Spleen (tissue), 11 donors: ENCODE measurements at regions not wholly inside any gene's neighbourhood (a gene's known extent, or its start where the extent isn't known, plus 50 kb on each side); places are given as distances from the start of the nearest gene placed in this dataset.
"Not testable (repeated sequence)": the region's sequence is repeated elsewhere in the genome, so short reads cannot be mapped to it uniquely, and the experiment has no call there.

Source experiments
- DNase-seq: peaks from one replicate; pipeline ENCODE4 v3.0.0-alpha.2; 2020
- H3K27ac ChIP-seq, 8 donors: fragments of 200-600 bp; sonication (generic) in 7 of 8; 1 replicate in 4 of 8; 2 replicates in 4 of 8; pipeline versions ENCODE4 v1.5.0 to v1.8.0; 2016 to 2021; ENCODE audit warnings: inconsistent platforms in 4 of 8, mild to moderate bottlenecking in 4 of 8, moderate library complexity in 1 of 8
- H3K27me3 ChIP-seq, 7 donors: fragments of 200-600 bp; sonication (generic) in 6 of 7; replicated peaks in 1 of 7; 1 replicate in 4 of 7; 2 replicates in 3 of 7; pipeline versions ENCODE4 v1.5.0 to v1.8.0; 2016 to 2021; ENCODE audit warnings: inconsistent platforms in 3 of 7, mild to moderate bottlenecking in 1 of 7
- H3K36me3 ChIP-seq, 6 donors: fragments of 200-600 bp; sonication (generic) in 5 of 6; 1 replicate in 4 of 6; 2 replicates in 2 of 6; pipeline versions ENCODE4 v1.5.0 to v1.8.0; 2016 to 2021; ENCODE audit warnings: inconsistent platforms in 2 of 6
- H3K4me1 ChIP-seq, 6 donors: fragments of 200-600 bp; sonication (generic) in 5 of 6; 1 replicate in 3 of 6; 2 replicates in 3 of 6; pipeline versions ENCODE4 v1.5.0 to v1.8.0; 2016 to 2021; ENCODE audit warnings: inconsistent platforms in 3 of 6
- H3K4me3 ChIP-seq, 8 donors: fragments of 200-600 bp; sonication (generic) in 7 of 8; 1 replicate in 4 of 8; 2 replicates in 4 of 8; pipeline versions ENCODE4 v1.5.0 to v1.8.0; 2016 to 2021; ENCODE audit warnings: inconsistent platforms in 4 of 8, mild to moderate bottlenecking in 4 of 8, moderate library complexity in 2 of 8
- H3K9me3 ChIP-seq, 8 donors: fragments of 200-600 bp; sonication (generic) in 7 of 8; 1 replicate in 4 of 8; 2 replicates in 4 of 8; pipeline versions ENCODE4 v1.5.0 to v1.8.0; 2016 to 2021; ENCODE audit warnings: inconsistent platforms in 4 of 8
- POLR2A ChIP-seq, 3 donors: fragments of 450-650 bp; IDR thresholded peaks; one replicate each; pipeline ENCODE4 v1.5.1; 2017; ENCODE audit warnings: antibody characterized with exemption in 3 of 3, mild to moderate bottlenecking in 1 of 3
- POLR2AphosphoS5 ChIP-seq, 3 donors: sonication (generic); formaldehyde crosslinking; IDR thresholded peaks; one replicate each; pipeline ENCODE4 v1.5.1; 2017; ENCODE audit warnings: antibody characterized with exemption in 3 of 3
- WGBS, 5 donors: extraction: QIAGEN DNeasy Blood & Tissue Kit in 3 of 5; methylation state at CpG; one replicate each; pipeline versions ENCODE4 v1.1.5 to v1.1.7; 2013 to 2018; 5-methylcytosine and 5-hydroxymethylcytosine counted together
- intact Hi-C: fragments of 100-400 bp; cut with DNase I; formaldehyde crosslinking; loops from one replicate; pipeline ENCODE4 v1.15.0; 2023; ENCODE audit warnings: low total_unique reads
- TF ChIP-seq, protein P1 (sequence below), 11 experiments: fragments of 200-600 bp in 7 of 11; fragments of 450-650 bp in 4 of 11; sonication (generic) in 4 of 11; IDR thresholded peaks in 8 of 11; conservative IDR thresholded peaks in 3 of 11; 1 replicate in 7 of 11; 2 replicates in 4 of 11; pipeline versions ENCODE4 v1.4.0 to v1.8.0; 2016 to 2021; ENCODE audit warnings: antibody characterized with exemption in 11 of 11, inconsistent platforms in 4 of 11, mild to moderate bottlenecking in 1 of 11
- donor health status: healthy with polysubstance abuse.
- donor health status: DM: no; HTN: no; CAD: no; lungs with moderate emphysema.
- donor health status: DM: no; HTN: no; CAD: no.
- donor health status: Bipolar disorder and iron deficiency.
- donor health status: healthy.
- donor health status: DM: no; HTN: no; CAD: no.
- donor health status: DM: yes; HTN: yes; CAD: no.

DNA sequence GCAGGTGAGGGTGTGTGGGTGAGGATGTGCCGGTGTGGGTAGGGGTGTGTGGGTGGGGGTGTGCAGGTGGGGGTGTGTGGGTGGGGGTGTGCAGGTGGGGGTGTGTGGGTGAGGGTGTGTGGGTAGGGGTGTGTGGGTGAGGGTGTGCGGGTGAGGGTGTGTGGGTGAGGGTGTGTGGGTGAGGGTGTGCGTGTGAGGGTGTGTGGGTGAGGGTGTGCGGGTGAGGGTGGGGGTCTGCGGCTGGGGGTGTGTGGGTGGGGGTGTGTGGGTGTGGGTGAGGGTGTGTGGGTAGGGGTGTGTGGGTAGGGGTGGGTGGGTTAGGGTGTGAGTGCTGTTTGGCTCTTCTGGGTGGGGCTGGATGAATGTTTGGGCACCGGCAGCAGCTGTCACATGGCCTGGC, 241.4 kb upstream of the POTED start:
- TF ChIP-seq, protein P1, sequence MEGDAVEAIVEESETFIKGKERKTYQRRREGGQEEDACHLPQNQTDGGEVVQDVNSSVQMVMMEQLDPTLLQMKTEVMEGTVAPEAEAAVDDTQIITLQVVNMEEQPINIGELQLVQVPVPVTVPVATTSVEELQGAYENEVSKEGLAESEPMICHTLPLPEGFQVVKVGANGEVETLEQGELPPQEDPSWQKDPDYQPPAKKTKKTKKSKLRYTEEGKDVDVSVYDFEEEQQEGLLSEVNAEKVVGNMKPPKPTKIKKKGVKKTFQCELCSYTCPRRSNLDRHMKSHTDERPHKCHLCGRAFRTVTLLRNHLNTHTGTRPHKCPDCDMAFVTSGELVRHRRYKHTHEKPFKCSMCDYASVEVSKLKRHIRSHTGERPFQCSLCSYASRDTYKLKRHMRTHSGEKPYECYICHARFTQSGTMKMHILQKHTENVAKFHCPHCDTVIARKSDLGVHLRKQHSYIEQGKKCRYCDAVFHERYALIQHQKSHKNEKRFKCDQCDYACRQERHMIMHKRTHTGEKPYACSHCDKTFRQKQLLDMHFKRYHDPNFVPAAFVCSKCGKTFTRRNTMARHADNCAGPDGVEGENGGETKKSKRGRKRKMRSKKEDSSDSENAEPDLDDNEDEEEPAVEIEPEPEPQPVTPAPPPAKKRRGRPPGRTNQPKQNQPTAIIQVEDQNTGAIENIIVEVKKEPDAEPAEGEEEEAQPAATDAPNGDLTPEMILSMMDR (IDR thresholded peaks at IDR 0.05 in 8 of 11, conservative IDR thresholded peaks at IDR 0.05 in 3 of 11): no peak
- no peak for TF ChIP-seq POLR2AphosphoS5 (IDR thresholded peaks at IDR 0.05)
- no peak for TF ChIP-seq POLR2A (IDR thresholded peaks at IDR 0.05)
- Histone ChIP-seq H3K9me3 (peaks cover 0 to 17% (median 0%) of the 10 kb centered on the region in 8 donors), H3K27me3 (no peaks in the 10 kb centered on the region), H3K36me3 (no peaks in the 10 kb centered on the region), H3K27ac (no peak overlapping the region), H3K4me3 (no peak overlapping the region), H3K4me1 (no peaks in the 10 kb centered on the region)
- intact Hi-C loops: no loop called here
- no peak for DNase-seq
- 63 to 100% (median 87%) methylated on average over 1 to 6 of the region's 6 CpGs for WGBS, 5 donors

DNA sequence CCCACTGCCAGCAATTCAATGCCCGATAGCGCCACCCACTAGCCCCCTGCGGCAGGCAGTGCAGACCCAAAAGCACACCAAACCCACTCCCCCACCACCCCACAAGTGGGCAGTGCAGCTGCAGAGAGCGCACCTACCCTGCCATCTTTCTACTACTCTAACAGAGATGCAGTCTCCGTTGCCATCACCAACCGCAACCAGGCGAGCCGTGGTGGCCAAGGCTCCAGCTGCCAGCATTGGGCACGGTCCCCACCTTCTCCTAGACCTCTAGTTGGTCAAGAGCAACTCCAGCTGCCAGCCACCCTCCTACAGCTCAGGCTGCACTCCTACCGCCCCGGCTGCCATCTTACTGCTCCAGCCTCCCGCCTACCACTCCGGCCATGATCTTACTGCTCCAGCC, 236.9 kb upstream of the POTED start:
- DNase-seq, H3K36me3 ChIP-seq, H3K27me3 ChIP-seq, H3K4me1 ChIP-seq, H3K27ac ChIP-seq, H3K4me3 ChIP-seq, intact Hi-C loops: not testable (repeated sequence)
- 85 to 94% (median 93%) methylated on average over 10 to 13 of the region's 13 CpGs for WGBS, 5 donors
- peaks cover 0 to 12% (median 0%) of the 10 kb centered on the region in 8 donors for H3K9me3 ChIP-seq

DNA sequence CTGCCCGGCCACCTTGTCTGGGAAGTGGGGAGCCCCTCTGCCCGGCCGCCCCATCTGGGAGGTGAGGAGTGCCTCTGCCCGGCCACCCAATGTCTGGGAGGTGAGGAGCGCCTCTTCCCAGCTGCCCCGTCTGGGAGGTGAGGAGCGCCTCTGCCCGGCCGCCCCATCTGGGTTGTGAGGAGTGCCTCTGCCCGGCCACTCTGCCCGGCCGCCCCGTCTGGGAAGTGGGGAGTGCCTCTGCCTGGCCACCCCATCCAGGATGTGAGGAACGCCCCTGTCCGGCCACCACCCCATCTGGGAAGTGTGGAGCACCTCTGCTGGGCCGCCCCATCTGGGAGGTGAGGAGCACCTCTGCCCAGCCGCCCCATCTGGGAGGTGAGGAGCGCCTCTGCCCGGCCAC, 230.6 kb upstream of the POTED start:
- DNase-seq, H3K27ac ChIP-seq, H3K36me3 ChIP-seq, H3K27me3 ChIP-seq, intact Hi-C loops, H3K4me1 ChIP-seq, H3K4me3 ChIP-seq: not testable (repeated sequence)
- 76 to 86% (median 84%) methylated on average over 14 to 19 of the region's 19 CpGs for WGBS, 5 donors
- peaks cover 0 to 22% (median 8%) of the 10 kb centered on the region in 8 donors for H3K9me3 ChIP-seq

DNA sequence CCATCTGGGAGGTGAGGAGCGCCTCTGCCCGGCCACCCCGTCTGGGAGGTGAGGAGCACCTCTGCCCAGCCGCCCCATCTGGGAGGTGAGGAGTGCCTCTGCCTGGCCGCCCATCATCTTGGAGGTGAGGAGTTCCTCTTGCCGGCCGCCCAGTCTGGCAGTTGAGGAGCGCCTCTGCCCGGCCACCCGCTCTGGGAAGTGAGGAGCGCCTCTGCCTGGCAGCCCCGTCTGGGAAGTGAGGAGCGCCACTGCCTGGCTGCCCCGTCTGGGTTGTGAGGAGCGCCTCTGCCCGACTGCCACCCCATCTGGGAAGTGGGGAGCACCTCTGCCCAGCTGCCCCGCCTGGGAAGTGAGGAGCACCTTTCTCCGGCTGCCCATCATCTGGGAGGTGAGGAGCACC, 230.0 kb upstream of the POTED start:
- H3K36me3 ChIP-seq, intact Hi-C loops, H3K27ac ChIP-seq, DNase-seq, H3K4me1 ChIP-seq, H3K27me3 ChIP-seq, H3K4me3 ChIP-seq: not testable (repeated sequence)
- peaks cover 0 to 22% (median 8%) of the 10 kb centered on the region in 8 donors for H3K9me3 ChIP-seq
- WGBS, 5 donors: 79 to 87% (median 85%) methylated on average over 10 to 18 of the region's 18 CpGs

DNA sequence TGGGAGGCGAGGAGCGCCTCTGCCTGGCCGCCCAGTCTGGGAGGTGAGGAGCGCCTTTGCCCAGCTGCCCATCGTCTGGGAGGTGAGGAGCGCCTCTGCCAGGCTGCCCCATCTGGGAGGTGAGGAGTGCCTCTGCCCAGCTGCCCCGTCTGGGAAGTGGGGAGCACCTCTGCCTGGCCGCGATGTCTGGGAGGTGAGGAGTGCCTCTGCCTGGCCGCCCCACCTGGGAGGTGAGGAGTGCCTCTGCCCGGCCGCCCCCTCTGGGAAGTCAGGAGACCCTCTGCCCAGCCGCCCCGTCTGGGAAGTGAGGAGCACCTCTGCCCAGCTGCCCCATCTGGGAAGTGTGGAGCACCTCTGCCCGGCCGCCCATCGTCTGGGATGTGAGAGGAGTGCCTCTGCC, 229.0 kb upstream of the POTED start:
- intact Hi-C loops, H3K4me3 ChIP-seq, DNase-seq, H3K36me3 ChIP-seq, H3K4me1 ChIP-seq, H3K27me3 ChIP-seq, H3K27ac ChIP-seq: not testable (repeated sequence)
- H3K9me3 ChIP-seq: peaks cover 0 to 22% (median 8%) of the 10 kb centered on the region in 8 donors
- 68 to 87% (median 82%) methylated on average over 3 to 17 of the region's 17 CpGs for WGBS, 5 donors

DNA sequence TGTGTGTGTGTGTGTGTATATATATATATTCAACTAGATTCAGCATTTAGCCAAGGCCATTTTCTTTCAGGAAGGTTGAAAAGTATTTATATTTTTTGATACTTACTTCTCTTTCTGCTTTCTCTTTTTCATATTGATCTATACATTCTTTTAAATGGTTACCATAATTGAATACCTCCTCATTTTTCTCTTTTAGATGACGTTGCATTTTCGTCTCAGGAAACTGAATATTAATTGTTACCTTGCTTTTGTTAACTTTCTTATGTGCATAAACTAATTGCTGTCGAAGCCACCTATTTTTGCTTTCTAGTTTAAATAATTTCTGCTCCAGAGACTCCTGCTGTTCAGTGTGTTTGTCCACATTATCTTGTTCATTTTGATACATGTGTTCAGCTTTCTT, 225.4 kb upstream of the POTED start:
- H3K27ac ChIP-seq, H3K4me3 ChIP-seq, H3K27me3 ChIP-seq, DNase-seq, H3K4me1 ChIP-seq, H3K36me3 ChIP-seq, intact Hi-C loops: not testable (repeated sequence)
- 42 to 52% (median 51%) methylated on average over 3 of the region's 3 CpGs for WGBS, 5 donors
- peaks cover 0 to 11% (median 1%) of the 10 kb centered on the region in 8 donors for H3K9me3 ChIP-seq

DNA sequence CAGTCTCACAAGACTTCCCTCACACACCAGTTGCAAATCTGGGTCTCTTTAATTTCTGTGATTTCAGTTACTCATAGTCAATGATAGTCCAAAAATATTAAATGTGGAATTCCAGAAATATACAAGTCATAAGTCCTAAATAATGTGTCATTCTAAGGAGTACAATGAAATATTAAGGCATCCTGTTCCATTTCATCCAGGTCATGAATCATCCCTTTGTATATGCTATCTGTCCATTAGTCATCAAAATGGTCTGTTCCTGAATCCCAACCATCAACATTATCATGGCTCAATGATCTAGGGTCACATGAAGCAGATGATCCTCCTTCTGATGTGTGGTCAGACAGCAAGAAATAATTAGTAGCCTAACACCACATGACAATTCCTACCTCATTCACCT, 200.4 kb upstream of the POTED start:
- H3K27ac ChIP-seq, DNase-seq, H3K27me3 ChIP-seq, H3K36me3 ChIP-seq, H3K9me3 ChIP-seq, H3K4me1 ChIP-seq, intact Hi-C loops, H3K4me3 ChIP-seq: not testable (repeated sequence)

DNA sequence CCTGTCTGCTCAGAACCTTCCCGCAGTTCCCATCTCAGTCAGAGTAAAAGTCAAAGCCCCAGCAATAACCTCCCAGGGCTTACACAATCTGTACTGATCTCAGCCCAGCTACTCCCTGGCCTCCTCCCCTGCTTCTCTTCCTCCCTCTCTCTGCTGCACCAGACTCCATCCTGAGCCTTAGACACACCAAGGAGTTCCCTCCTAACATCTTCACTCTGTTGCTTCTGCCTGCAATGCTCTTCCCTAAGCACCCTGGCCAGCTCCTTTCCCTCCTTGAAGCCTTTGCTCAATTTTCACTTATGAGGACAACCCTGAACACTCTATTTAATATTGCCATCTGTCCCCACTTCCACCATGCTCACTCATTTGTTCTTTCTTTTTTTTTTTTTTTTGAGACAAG, 173.7 kb upstream of the POTED start:
- peaks cover 0 to 18% (median 0%) of the 10 kb centered on the region in 8 donors for H3K9me3 ChIP-seq
- H3K27me3 ChIP-seq, H3K4me1 ChIP-seq, H3K4me3 ChIP-seq, DNase-seq, H3K27ac ChIP-seq, intact Hi-C loops, H3K36me3 ChIP-seq: not testable (repeated sequence)
- 40 to 92% (median 63%) methylated on average over 1 of the region's 1 CpG for WGBS, 5 donors

DNA sequence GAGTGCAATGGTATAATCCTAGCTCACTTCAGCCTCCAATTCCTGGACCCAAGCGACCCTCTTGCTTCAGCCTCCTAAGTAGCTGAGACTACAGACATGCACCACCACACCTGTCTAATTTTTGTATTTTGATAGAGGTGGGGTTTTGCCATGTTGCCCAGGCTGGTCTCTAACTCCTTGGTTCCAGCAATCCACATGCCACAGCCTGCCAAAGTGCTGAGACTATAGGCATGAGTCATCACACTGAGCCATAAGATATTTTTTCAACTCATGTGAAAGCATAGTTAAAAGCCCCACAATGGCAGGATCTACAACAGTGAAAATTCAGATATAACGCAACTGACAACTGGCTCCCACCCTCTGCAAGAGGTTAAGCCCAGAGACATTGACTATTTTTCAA, 161.8 kb upstream of the POTED start:
- H3K27ac ChIP-seq, H3K36me3 ChIP-seq, H3K27me3 ChIP-seq, DNase-seq, H3K4me3 ChIP-seq, H3K9me3 ChIP-seq, intact Hi-C loops, H3K4me1 ChIP-seq: not testable (repeated sequence)
- 41 to 60% (median 54%) methylated on average over 2 of the region's 2 CpGs for WGBS, 5 donors

DNA sequence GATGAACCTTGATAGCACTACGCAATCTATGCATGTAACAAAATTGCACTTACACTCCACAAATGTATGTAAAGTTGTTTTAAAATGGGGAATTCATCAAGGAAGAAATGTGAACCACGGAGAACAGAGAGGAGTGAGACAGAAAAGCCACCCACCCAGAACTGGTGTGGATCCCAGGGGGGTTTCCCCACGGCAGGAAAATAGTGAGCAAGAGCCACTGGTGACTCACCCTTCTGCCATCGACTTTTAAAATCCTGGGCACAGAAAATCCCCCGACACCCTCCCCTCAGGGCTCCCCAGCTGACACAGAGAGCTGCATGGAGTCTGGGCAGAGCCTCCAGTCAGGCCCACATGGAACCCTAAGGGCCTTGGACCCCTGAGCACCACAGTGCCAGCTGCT, 146.0 kb upstream of the POTED start:
- H3K27ac ChIP-seq, H3K36me3 ChIP-seq, H3K27me3 ChIP-seq, H3K4me1 ChIP-seq, intact Hi-C loops, DNase-seq, H3K4me3 ChIP-seq: not testable (repeated sequence)
- 58 to 68% (median 63%) methylated on average over 5 of the region's 5 CpGs for WGBS, 5 donors
- H3K9me3 ChIP-seq: peaks cover 0 to 12% (median 2%) of the 10 kb centered on the region in 8 donors
